ENCODE measurements at regions not wholly inside any gene's neighbourhood (a gene's known extent, or its start where the extent isn't known, plus 50 kb on each side); places are given as distances from the start of the nearest gene placed in this dataset.

DNA sequence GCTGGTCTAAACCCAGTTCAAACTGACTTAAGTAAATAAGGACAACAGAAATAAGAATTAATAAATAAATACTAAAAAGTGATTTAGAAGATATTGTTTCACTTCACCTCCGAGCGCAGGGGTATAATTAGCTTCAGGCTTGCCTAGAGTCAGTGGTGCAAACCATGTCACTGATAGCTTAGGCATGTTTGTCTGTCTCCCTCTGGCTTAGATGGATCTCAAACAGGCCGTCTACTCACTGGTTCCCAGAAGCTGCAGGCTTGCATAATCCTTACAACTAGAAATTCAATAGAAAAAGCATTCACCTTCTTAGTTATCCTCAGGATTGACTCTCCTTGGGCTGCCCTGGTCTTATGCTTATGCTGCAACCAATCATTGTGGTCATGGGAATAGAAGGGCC lies 629.8 kb upstream of the WWC1 start:
- TF ChIP-seq, protein P1, sequence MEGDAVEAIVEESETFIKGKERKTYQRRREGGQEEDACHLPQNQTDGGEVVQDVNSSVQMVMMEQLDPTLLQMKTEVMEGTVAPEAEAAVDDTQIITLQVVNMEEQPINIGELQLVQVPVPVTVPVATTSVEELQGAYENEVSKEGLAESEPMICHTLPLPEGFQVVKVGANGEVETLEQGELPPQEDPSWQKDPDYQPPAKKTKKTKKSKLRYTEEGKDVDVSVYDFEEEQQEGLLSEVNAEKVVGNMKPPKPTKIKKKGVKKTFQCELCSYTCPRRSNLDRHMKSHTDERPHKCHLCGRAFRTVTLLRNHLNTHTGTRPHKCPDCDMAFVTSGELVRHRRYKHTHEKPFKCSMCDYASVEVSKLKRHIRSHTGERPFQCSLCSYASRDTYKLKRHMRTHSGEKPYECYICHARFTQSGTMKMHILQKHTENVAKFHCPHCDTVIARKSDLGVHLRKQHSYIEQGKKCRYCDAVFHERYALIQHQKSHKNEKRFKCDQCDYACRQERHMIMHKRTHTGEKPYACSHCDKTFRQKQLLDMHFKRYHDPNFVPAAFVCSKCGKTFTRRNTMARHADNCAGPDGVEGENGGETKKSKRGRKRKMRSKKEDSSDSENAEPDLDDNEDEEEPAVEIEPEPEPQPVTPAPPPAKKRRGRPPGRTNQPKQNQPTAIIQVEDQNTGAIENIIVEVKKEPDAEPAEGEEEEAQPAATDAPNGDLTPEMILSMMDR (IDR thresholded peaks at IDR 0.05; ENCODE audit: insufficient read depth, low read length) = no peak
- no peak overlapping the region for H3K4me3 ChIP-seq (ENCODE audit: low read depth, low read length)
- no peak for DNase-seq (ENCODE audit: low read depth)

DNA sequence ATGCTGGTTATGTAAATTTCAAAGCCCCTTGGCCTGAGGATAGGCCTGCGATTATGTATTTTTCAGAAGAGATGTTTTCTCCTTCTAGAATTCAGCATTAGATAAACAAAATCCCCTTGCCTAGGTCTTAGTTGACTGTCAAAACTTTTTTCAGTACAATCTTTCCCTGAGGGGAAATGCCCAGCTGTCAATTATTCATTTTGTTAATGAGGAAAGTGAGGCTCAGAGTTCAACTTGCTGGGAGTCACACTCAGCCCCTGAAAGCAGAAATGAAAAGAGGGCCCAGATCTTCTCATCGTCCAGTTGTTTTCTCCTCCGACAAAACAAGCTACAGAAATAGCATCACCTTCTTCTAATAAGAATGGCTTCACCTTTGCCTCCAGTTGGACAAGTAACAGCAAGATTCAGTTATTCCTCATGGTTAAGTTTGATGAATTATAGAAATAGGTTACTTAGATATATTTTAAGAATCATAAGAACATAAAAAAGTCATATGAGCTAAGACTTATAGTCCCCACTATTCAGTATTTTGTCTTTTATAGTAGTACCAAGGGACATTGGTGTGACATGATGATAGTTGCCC lies 627.1 kb upstream of the WWC1 start:
- no peak for DNase-seq (ENCODE audit: low read depth)
- no peak overlapping the region for H3K4me3 ChIP-seq (ENCODE audit: low read depth, low read length)
- TF ChIP-seq, protein P1 (IDR thresholded peaks at IDR 0.05; ENCODE audit: insufficient read depth, low read length) = no peak

DNA sequence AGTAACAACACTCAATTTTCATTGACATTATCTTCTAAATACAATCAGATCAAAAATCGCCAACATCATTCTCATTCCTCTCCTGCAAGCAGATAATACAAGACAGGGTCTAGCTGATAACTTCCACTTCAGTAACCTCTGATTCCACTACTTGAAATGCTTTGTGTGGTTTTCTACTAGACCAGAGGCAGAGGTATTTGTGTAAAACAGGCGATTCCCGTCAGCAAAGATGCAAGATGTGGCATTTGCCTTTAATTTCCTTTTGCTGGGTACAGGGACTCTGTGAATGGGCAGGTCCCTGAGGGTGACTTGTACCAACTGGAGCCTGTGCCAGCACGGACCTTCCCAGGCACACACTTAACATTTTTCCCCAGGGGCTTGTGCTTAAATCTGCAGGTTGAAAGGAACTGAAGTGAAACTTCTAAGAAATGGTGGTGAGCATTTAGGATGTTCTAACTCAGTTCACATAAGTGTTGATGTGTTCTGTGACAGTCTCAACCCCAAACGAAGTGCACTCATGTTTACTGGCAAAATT lies 625.5 kb upstream of the WWC1 start:
- no peak overlapping the region for H3K4me3 ChIP-seq (ENCODE audit: low read depth, low read length)
- TF ChIP-seq, protein P1 (IDR thresholded peaks at IDR 0.05; ENCODE audit: insufficient read depth, low read length) = no peak
- no peak for DNase-seq (ENCODE audit: low read depth)

DNA sequence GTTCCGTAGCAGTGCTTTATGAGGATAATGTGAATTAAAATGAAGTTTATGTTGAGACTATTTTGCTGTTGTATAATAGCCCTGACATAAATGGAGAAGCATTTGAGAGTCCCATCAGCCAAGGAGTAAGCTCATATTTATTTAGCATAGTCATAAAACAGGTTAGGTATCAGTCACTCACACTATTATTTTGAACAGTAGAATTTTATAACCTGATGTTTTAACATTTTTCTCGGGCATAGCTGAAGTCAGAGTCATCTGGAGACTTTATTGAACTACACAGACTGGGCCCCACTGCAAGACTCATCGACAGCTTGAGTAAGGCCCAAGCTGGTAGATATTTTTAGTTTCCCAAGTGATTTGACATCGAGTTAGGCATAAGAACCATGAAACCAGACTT lies 620.3 kb upstream of the WWC1 start:
- H3K4me3 ChIP-seq (ENCODE audit: low read depth, low read length) = no peak overlapping the region
- DNase-seq (ENCODE audit: low read depth) = no peak
- TF ChIP-seq, protein P1 (IDR thresholded peaks at IDR 0.05; ENCODE audit: insufficient read depth, low read length) = no peak

DNA sequence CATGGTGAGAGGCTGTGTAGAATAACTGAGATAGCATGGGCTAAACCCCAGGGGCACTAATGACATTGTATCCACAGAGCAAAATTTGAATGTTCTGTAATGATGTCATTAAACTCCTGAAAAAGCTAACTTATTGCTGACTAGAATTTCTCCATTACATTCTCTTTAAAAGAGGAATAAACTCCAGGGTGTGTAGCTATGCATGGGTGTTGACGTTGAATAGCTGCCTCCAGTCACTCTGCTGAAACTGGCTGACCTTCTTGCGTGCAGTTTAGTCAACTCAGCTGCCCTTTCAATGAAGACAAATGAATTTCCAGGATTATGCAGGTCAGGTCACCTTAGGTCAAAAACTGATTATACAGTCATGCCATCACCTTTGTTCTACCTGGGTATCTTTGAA lies 617.5 kb upstream of the WWC1 start:
- H3K4me3 ChIP-seq (ENCODE audit: low read depth, low read length) = no peak overlapping the region
- TF ChIP-seq, protein P1 (IDR thresholded peaks at IDR 0.05; ENCODE audit: insufficient read depth, low read length) = no peak
- DNase-seq (ENCODE audit: low read depth) = no peak

DNA sequence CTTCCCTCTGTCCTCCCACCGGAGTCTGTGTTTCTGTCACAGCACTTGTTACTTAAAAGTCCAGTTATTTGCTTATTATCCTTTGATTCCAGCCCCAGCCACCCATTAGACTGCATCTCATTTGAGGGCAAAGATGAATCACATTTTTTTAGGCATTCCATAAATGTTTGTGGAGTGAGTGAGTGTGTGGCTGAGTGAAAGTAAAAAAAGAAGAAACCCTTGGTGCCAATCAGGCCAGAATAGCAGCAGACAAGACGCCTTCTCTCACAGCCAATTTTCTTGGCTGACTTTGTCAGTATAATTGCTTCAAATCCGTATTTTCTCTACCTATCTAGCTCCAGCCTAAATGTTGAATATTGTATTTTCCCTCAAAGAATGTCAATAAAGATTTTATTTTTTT lies 613.0 kb upstream of the WWC1 start:
- DNase-seq (ENCODE audit: low read depth) = no peak
- H3K4me3 ChIP-seq (ENCODE audit: low read depth, low read length) = no peak overlapping the region
- TF ChIP-seq, protein P1 (IDR thresholded peaks at IDR 0.05; ENCODE audit: insufficient read depth, low read length) = no peak

DNA sequence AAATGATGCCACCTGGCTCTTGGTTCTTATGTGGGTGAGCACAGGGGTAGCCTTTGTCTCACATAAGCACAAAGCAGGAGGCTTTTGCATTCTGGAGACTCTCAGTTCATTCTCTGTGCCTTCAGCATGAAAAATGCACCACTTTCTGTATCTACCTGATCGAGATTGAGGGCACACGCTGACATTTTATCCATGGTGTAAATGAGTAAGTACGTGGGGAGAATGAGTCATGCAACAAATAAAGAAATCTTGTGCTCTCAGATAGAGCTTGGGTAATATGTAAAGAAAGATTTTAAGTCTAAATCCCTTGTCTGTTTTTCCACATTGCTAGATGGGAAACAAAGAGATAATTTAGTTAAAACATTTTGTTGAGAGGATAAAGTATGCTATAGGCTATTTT lies 607.2 kb upstream of the WWC1 start:
- no peak overlapping the region for H3K4me3 ChIP-seq (ENCODE audit: low read depth, low read length)
- TF ChIP-seq, protein P1 (IDR thresholded peaks at IDR 0.05; ENCODE audit: insufficient read depth, low read length) = no peak
- DNase-seq (ENCODE audit: low read depth) = no peak
